H1 (cell line): ENCODE measurements at regions not wholly inside any gene's neighbourhood (a gene's known extent, or its start where the extent isn't known, plus 50 kb on each side); places are given as distances from the start of the nearest gene placed in this dataset.

ENCODE experiments used
- CTCF ChIA-PET: fragments of 300-600 bp; sonication (Branson Sonifier 250); formaldehyde crosslinking; loops from one replicate; lab custom pipeline; 2021; ENCODE audit not compliant: partially characterized antibody; lab: Charles Lee
- POLR2A ChIA-PET: fragments of 300-600 bp; sonication (Branson Sonifier 250); formaldehyde crosslinking; loops from one replicate; lab custom pipeline; 2021; ENCODE audit warnings: inconsistent platforms; ENCODE audit not compliant: partially characterized antibody; lab: Charles Lee
- DNase-seq, 2 experiments: peaks; one replicate each; pipeline versions ENCODE4 v3.0.0 to v3.0.0-alpha.2; 2010 to 2022; ENCODE audit warnings: low spot score in 2 of 2, low read depth in 1 of 2, mixed read lengths in 1 of 2
- FAIRE-seq: peaks from 2 replicates; lab custom pipeline; 2011; peaks lifted over from hg19 to GRCh38; lab: Jason Lieb, UNC
- H2AFZ ChIP-seq: 2 replicates; pipeline ENCODE4 v1.8.1; 2012; ENCODE audit warnings: low read length, inconsistent platforms
- H2AK5ac ChIP-seq: 2 replicates; pipeline ENCODE4 v1.6.1; 2013; ENCODE audit warnings: low read depth, low read length
- H2BK120ac ChIP-seq: replicated peaks from 2 replicates; pipeline ENCODE3; 2013; ENCODE audit warnings: low read depth, low read length, inconsistent platforms
- H2BK12ac ChIP-seq: 2 replicates; pipeline ENCODE4 v1.6.1; 2013; ENCODE audit warnings: low read depth, low read length
- H2BK15ac ChIP-seq: 2 replicates; pipeline ENCODE4 v1.6.1; 2013; ENCODE audit warnings: low read length
- H2BK20ac ChIP-seq: 2 replicates; pipeline ENCODE4 v1.6.1; 2013; ENCODE audit warnings: low read length
- H2BK5ac ChIP-seq: 2 replicates; pipeline ENCODE4 v1.6.1; 2013; ENCODE audit warnings: low read depth, low read length
- H3K14ac ChIP-seq: 2 replicates; pipeline ENCODE4 v1.6.1; 2013; ENCODE audit warnings: inconsistent platforms; ENCODE audit not compliant: insufficient read length
- H3K18ac ChIP-seq: 2 replicates; pipeline ENCODE4 v1.6.1; 2013; ENCODE audit warnings: low read length; ENCODE audit errors: extremely low read depth
- H3K23ac ChIP-seq: 2 replicates; pipeline ENCODE4 v1.6.1; 2013; ENCODE audit warnings: inconsistent platforms; ENCODE audit not compliant: insufficient read length
- H3K23me2 ChIP-seq: 2 replicates; pipeline ENCODE4 v1.6.1; 2013; ENCODE audit warnings: low read depth, low read length
- H3K27ac ChIP-seq: 2 replicates; pipeline ENCODE4 v1.6.1; 2011; ENCODE audit warnings: low read depth, low read length, inconsistent platforms
- H3K27me3 ChIP-seq, 4 experiments: replicated peaks in 1 of 4; 1 replicate in 1 of 4; 2 replicates in 3 of 4; pipeline versions ENCODE4 v1.6.1 to v1.8.1; 2011 to 2013; ENCODE audit warnings: low read length in 3 of 4, mild to moderate bottlenecking in 3 of 4, inconsistent platforms in 2 of 4, mixed read lengths in 2 of 4, moderate library complexity in 1 of 4; ENCODE audit not compliant: control insufficient read depth in 3 of 4, insufficient read depth in 3 of 4; ENCODE audit errors: extremely low read depth in 1 of 4
- H3K36me3 ChIP-seq, 4 experiments: 2 replicates each; pipeline versions ENCODE4 v1.6.1 to v1.8.1; 2011 to 2013; ENCODE audit warnings: mild to moderate bottlenecking in 4 of 4, low read length in 3 of 4, moderate library complexity in 2 of 4, control low read depth in 1 of 4, inconsistent platforms in 1 of 4; ENCODE audit not compliant: insufficient read depth in 4 of 4, control insufficient read depth in 2 of 4
- H3K4ac ChIP-seq: replicated peaks from 2 replicates; pipeline ENCODE3; 2013; ENCODE audit warnings: low read length, low read depth, mixed read lengths, inconsistent platforms; ENCODE audit not compliant: insufficient read length
- H3K4me1 ChIP-seq, 4 experiments: replicated peaks in 1 of 4; 1 replicate in 1 of 4; 2 replicates in 3 of 4; pipeline versions ENCODE4 v1.6.1 to v1.8.1; 2011 to 2013; ENCODE audit warnings: low read length in 3 of 4, inconsistent platforms in 2 of 4, mixed read lengths in 1 of 4; ENCODE audit not compliant: insufficient read depth in 4 of 4, control insufficient read depth in 3 of 4
- H3K4me2 ChIP-seq, 2 experiments: 2 replicates each; pipeline versions ENCODE4 v1.6.1 to v1.8.1; 2011 to 2013; ENCODE audit warnings: low read depth in 2 of 2, low read length in 2 of 2, control low read depth in 1 of 2, inconsistent platforms in 1 of 2, mild to moderate bottlenecking in 1 of 2; ENCODE audit not compliant: insufficient read depth in 1 of 2
- H3K4me3 ChIP-seq, 4 experiments: fragments of 200-600, 300-600 bp in 1 of 4; sonication (generic), shearing (Covaris generic), sonication (Bioruptor Twin) in 1 of 4; 2 replicates each; pipeline versions ENCODE4 v1.5.1 to v1.8.1; 2011 to 2016; ENCODE audit warnings: low read length in 4 of 4, low read depth in 3 of 4, control low read depth in 2 of 4, inconsistent platforms in 2 of 4, mild to moderate bottlenecking in 2 of 4, mixed read lengths in 1 of 4, moderate library complexity in 1 of 4; ENCODE audit not compliant: insufficient read depth in 2 of 4; ENCODE audit errors: extremely low read depth in 1 of 4
- H3K56ac ChIP-seq: replicated peaks from 2 replicates; pipeline ENCODE3; 2013; ENCODE audit warnings: low read depth, mild to moderate bottlenecking, mixed read lengths, low read length, inconsistent platforms; ENCODE audit not compliant: insufficient read length
- H3K79me1 ChIP-seq: 2 replicates; pipeline ENCODE4 v1.6.1; 2013; ENCODE audit warnings: low read depth, low read length, control low read depth
- H3K79me2 ChIP-seq, 2 experiments: 2 replicates each; pipeline versions ENCODE4 v1.6.1 to v1.8.1; 2012 to 2013; ENCODE audit warnings: low read length in 2 of 2, mild to moderate bottlenecking in 2 of 2, inconsistent platforms in 1 of 2; ENCODE audit not compliant: insufficient read depth in 2 of 2, control insufficient read depth in 1 of 2
- H3K9ac ChIP-seq, 4 experiments: replicated peaks in 1 of 4; 1 replicate in 1 of 4; 2 replicates in 3 of 4; pipeline versions ENCODE4 v1.6.1 to v1.8.1; 2011 to 2013; ENCODE audit warnings: low read depth in 3 of 4, low read length in 3 of 4, control low read depth in 2 of 4, mild to moderate bottlenecking in 2 of 4, moderate library complexity in 2 of 4, inconsistent platforms in 1 of 4; ENCODE audit errors: extremely low read depth in 1 of 4
- H3K9me3 ChIP-seq, 2 experiments: 2 replicates each; pipeline versions ENCODE4 v1.6.1 to v1.8.1; 2012 to 2013; ENCODE audit warnings: mild to moderate bottlenecking in 2 of 2, moderate library complexity in 2 of 2, control low read depth in 1 of 2, inconsistent platforms in 1 of 2, low read depth in 1 of 2, low read length in 1 of 2, mixed read lengths in 1 of 2; ENCODE audit not compliant: insufficient read depth in 2 of 2
- H4K20me1 ChIP-seq, 2 experiments: replicated peaks in 1 of 2; 2 replicates each; pipeline versions ENCODE3 to v1.8.1; 2011 to 2013; ENCODE audit warnings: inconsistent platforms in 2 of 2, low read length in 2 of 2, mild to moderate bottlenecking in 1 of 2; ENCODE audit not compliant: insufficient read depth in 2 of 2, control insufficient read depth in 1 of 2
- H4K5ac ChIP-seq: 2 replicates; pipeline ENCODE4 v1.6.1; 2013; ENCODE audit warnings: low read length, low read depth, mixed read lengths, inconsistent platforms; ENCODE audit not compliant: insufficient read length
- H4K8ac ChIP-seq: 2 replicates; pipeline ENCODE4 v1.8.0; 2013; ENCODE audit warnings: mild to moderate bottlenecking, moderate library complexity, low read length, inconsistent platforms; ENCODE audit not compliant: insufficient read depth; ENCODE audit errors: extremely low read depth
- H4K91ac ChIP-seq: replicated peaks from 2 replicates; pipeline ENCODE3; 2013; ENCODE audit warnings: low read length, mixed read lengths, inconsistent platforms; ENCODE audit not compliant: insufficient read length
- CHD7 ChIP-seq: fragments of 300-600 bp; sonication (generic); IDR thresholded peaks from 2 replicates; pipeline ENCODE4 v1.7.1; 2012; ENCODE audit warnings: low read length, moderate library complexity, mild to moderate bottlenecking, inconsistent platforms; ENCODE audit not compliant: insufficient replicate concordance
- WGBS, 2 experiments: shearing (Covaris generic) in 1 of 2; methylation state at CpG; one replicate each; pipeline versions ENCODE4 v1.1.6 to v1.1.7; 2013 to 2015; ENCODE audit warnings: low lambda C conversion rate in 2 of 2, mixed read lengths in 2 of 2, inconsistent platforms in 1 of 2, low coverage in 1 of 2, missing lambda C conversion rate in 1 of 2; ENCODE audit not compliant: insufficient replicate concordance in 2 of 2, insufficient coverage in 1 of 2, insufficient read length in 1 of 2; ENCODE audit errors: extremely low coverage in 1 of 2, missing lambda C conversion rate in 1 of 2; 5-methylcytosine and 5-hydroxymethylcytosine counted together

GRCh38 chr3:162547321-162547720 is 1050.7 kb downstream of the OTOL1 start:
- FAIRE-seq = no peak
- Histone ChIP-seq H3K36me3 (no peaks in the 10 kb centered on the region; a peak in 2 of 8 replicates), H3K27ac (no peak overlapping the region), H3K27me3 (no peaks in the 10 kb centered on the region), H3K23me2 (no peaks in the 10 kb centered on the region), H4K20me1 (no peaks in the 10 kb centered on the region), H4K5ac (no peak overlapping the region), H3K56ac (no peak overlapping the region), H3K18ac (no peak overlapping the region), H4K91ac (no peak overlapping the region), H2AFZ (no peak overlapping the region), H2AK5ac (no peak overlapping the region), H3K4me1 (no peaks in the 10 kb centered on the region), H3K14ac (no peak overlapping the region), H3K23ac (no peak overlapping the region), H3K79me1 (no peaks in the 10 kb centered on the region), H4K8ac (no peak overlapping the region), H2BK12ac (no peak overlapping the region), H3K9me3 (peaks cover 0 to 11% of the 10 kb centered on the region in 2 experiments; a peak in 2 of 4 replicates), H3K79me2 (no peaks in the 10 kb centered on the region), H2BK15ac (no peak overlapping the region), H3K4ac (no peak overlapping the region), H2BK5ac (no peak overlapping the region), H3K9ac (no peak overlapping the region), H2BK20ac (no peak overlapping the region), H3K4me3 (no peak overlapping the region), H2BK120ac (no peak overlapping the region), H3K4me2 (no peak overlapping the region)
- ChIA-PET POLR2A (no interaction called here), CTCF (no interaction called here)
- no peak for TF ChIP-seq CHD7
- no peak for DNase-seq
- WGBS, 2 experiments = 86% methylated on average over 3 of the region's 3 CpGs; no CpG with 5 or more reads in 1 of the 2 experiments
